Smooth muscle cell of the brain vasculature (primary cell): ENCODE measurements at regions not wholly inside any gene's neighbourhood (a gene's known extent, or its start where the extent isn't known, plus 50 kb on each side); places are given as distances from the start of the nearest gene placed in this dataset.
"Not testable (repeated sequence)": the region's sequence is repeated elsewhere in the genome, so short reads cannot be mapped to it uniquely, and the experiment has no call there.

ENCODE experiments used
- DNase-seq: peaks from one replicate; pipeline ENCODE4 v3.0.0-alpha.2; 2012; ENCODE audit warnings: low read depth, low spot score

- no peak for DNase-seq
Measured at GRCh38 chr7:21317966-21318915, 109.6 kb upstream of the SP4 start.

- DNase-seq, result no peak
Measured at GRCh38 chr7:21318916-21319270, 109.0 kb upstream of the SP4 start.

GRCh38 chr7:21326241-21326640 lies 101.6 kb upstream of the SP4 start:
- no peak for DNase-seq

- no peak for DNase-seq
Measured at GRCh38 chr7:21326921-21327320, 101.0 kb upstream of the SP4 start.

GRCh38 chr7:21327422-21328409 lies 100.2 kb upstream of the SP4 start:
- no peak for DNase-seq

- DNase-seq, result no peak
Measured at GRCh38 chr7:21330462-21331178, 97.3 kb upstream of the SP4 start.

GRCh38 chr7:21334906-21335305 lies 93.0 kb upstream of the SP4 start:
- no peak for DNase-seq

GRCh38 chr7:21336743-21337142 lies 91.1 kb upstream of the SP4 start:
- DNase-seq, result no peak

- DNase-seq, result no peak
Measured at GRCh38 chr7:21338728-21339164, 89.1 kb upstream of the SP4 start.

GRCh38 chr7:21344900-21345299 lies 83.0 kb upstream of the SP4 start:
- DNase-seq, result not testable (repeated sequence)

GRCh38 chr7:21345361-21345760 lies 82.5 kb upstream of the SP4 start:
- DNase-seq, result no peak

- DNase-seq, result no peak
Measured at GRCh38 chr7:21346297-21346696, 81.6 kb upstream of the SP4 start.

- DNase-seq, result no peak
Measured at GRCh38 chr7:21352540-21353387, 75.1 kb upstream of the SP4 start.

- DNase-seq, result no peak
Measured at GRCh38 chr7:21353388-21353780, 74.5 kb upstream of the SP4 start.

GRCh38 chr7:21354284-21354683 lies 73.6 kb upstream of the SP4 start:
- no peak for DNase-seq

- no peak for DNase-seq
Measured at GRCh38 chr7:21355406-21355874, 72.4 kb upstream of the SP4 start.

GRCh38 chr7:21356616-21357015 lies 71.3 kb upstream of the SP4 start:
- no peak for DNase-seq

- no peak for DNase-seq
Measured at GRCh38 chr7:21357151-21358097, 70.5 kb upstream of the SP4 start.

GRCh38 chr7:21358648-21359047 lies 69.2 kb upstream of the SP4 start:
- DNase-seq, result no peak
